22Rv1 (cell line): ENCODE measurements at regions not wholly inside any gene's neighbourhood (a gene's known extent, or its start where the extent isn't known, plus 50 kb on each side); places are given as distances from the start of the nearest gene placed in this dataset.

ENCODE experiments used
- CTCF ChIP-seq: fragments of 450-650 bp; IDR thresholded peaks from 2 replicates; pipeline ENCODE4 v1.5.1; 2017; ENCODE audit warnings: mild to moderate bottlenecking
- ZFX ChIP-seq: fragments of 450-650 bp; IDR thresholded peaks from 2 replicates; pipeline ENCODE4 v1.6.1; 2017; ENCODE audit warnings: antibody characterized with exemption, borderline replicate concordance

- no peak for TF ChIP-seq CTCF
- no peak for TF ChIP-seq ZFX
Measured at GRCh38 chr4:10963958-10964703, 279.6 kb upstream of the CLNK start.
